Breast epithelium (tissue), 4 donors: ENCODE measurements at regions not wholly inside any gene's neighbourhood (a gene's known extent, or its start where the extent isn't known, plus 50 kb on each side); places are given as distances from the start of the nearest gene placed in this dataset.

Experiments
- DNase-seq, 2 donors: peaks; one replicate each; pipeline ENCODE4 v3.0.0-alpha.2; 2019; ENCODE audit warnings: low spot score in 2 of 2
- H3K27ac ChIP-seq, 2 donors: fragments of 200-600 bp; sonication (generic) in 1 of 2; one replicate each; pipeline ENCODE4 v1.5.1; 2016 to 2019; ENCODE audit warnings: mild to moderate bottlenecking in 1 of 2
- H3K27me3 ChIP-seq, 2 donors: fragments of 200-600 bp; sonication (generic) in 1 of 2; one replicate each; pipeline versions ENCODE4 v1.5.1 to v1.6.0; 2017 to 2019; ENCODE audit warnings: control low read depth in 1 of 2, mild to moderate bottlenecking in 1 of 2
- H3K36me3 ChIP-seq: fragments of 200-600 bp; one replicate; pipeline ENCODE4 v1.5.1; 2019
- H3K4me1 ChIP-seq, 2 donors: fragments of 200-600 bp; sonication (generic); one replicate each; pipeline ENCODE4 v1.5.1; 2016 to 2019; ENCODE audit warnings: control low read depth in 1 of 2
- H3K4me3 ChIP-seq, 3 donors: fragments of 200-600 bp; sonication (generic); 1 replicate in 2 of 3; 2 replicates in 1 of 3; pipeline ENCODE4 v1.5.1; 2016 to 2019; ENCODE audit warnings: mild to moderate bottlenecking in 3 of 3, moderate library complexity in 2 of 3
- H3K9me3 ChIP-seq, 2 donors: fragments of 200-600 bp; sonication (generic) in 1 of 2; one replicate each; pipeline ENCODE4 v1.5.1; 2016 to 2019; ENCODE audit warnings: control low read depth in 1 of 2
- CTCF ChIP-seq, 3 donors: fragments of 450-650 bp; IDR thresholded peaks; one replicate each; pipeline ENCODE4 v1.5.1; 2016 to 2017; ENCODE audit warnings: antibody characterized with exemption in 3 of 3, mild to moderate bottlenecking in 3 of 3, moderate library complexity in 3 of 3
- POLR2A ChIP-seq: fragments of 450-650 bp; IDR thresholded peaks from one replicate; pipeline ENCODE4 v1.6.1; 2016; ENCODE audit warnings: antibody characterized with exemption, mild to moderate bottlenecking, moderate library complexity
- POLR2AphosphoS5 ChIP-seq, 3 donors: sonication (generic); formaldehyde crosslinking; IDR thresholded peaks; one replicate each; pipeline ENCODE4 v1.6.1; 2017; ENCODE audit warnings: antibody characterized with exemption in 3 of 3
- intact Hi-C: fragments of 100-400 bp; cut with DNase I; formaldehyde crosslinking; loops from one replicate; pipeline ENCODE4 v1.15.1; 2023; ENCODE audit warnings: low total_unique reads

GRCh38 chr1:94708811-94709210 is 111.3 kb upstream of the SLC44A3 start:
- H3K4me3 ChIP-seq = no peak overlapping the region
- no peaks in the 10 kb centered on the region for H3K27me3 ChIP-seq
- peak overlapping the region; percentile 36 to 64 for H3K27ac ChIP-seq
- no peak for TF ChIP-seq POLR2AphosphoS5 (IDR thresholded peaks at IDR 0.05)
- TF ChIP-seq CTCF (IDR thresholded peaks at IDR 0.05) = no peak
- no peak for TF ChIP-seq POLR2A
- no peaks in the 10 kb centered on the region for H3K9me3 ChIP-seq
- intact Hi-C loops = no loop called here
- no peaks in the 10 kb centered on the region for H3K36me3 ChIP-seq
- DNase-seq = no peak
- no peaks in the 10 kb centered on the region for H3K4me1 ChIP-seq

- DNase-seq = no peak
- Histone ChIP-seq H3K27me3 (no peaks in the 10 kb centered on the region), H3K4me3 (no peak overlapping the region), H3K4me1 (no peaks in the 10 kb centered on the region), H3K36me3 (no peaks in the 10 kb centered on the region), H3K27ac (peak overlapping the region; percentile 36 to 64), H3K9me3 (no peaks in the 10 kb centered on the region)
- TF ChIP-seq POLR2A (no peak), POLR2AphosphoS5 (IDR thresholded peaks at IDR 0.05) (no peak), CTCF (IDR thresholded peaks at IDR 0.05) (no peak)
- intact Hi-C loops = no loop called here
Measured at GRCh38 chr1:94708299-94708685, 111.9 kb upstream of the SLC44A3 start.

GRCh38 chr1:94707321-94708298 is 112.5 kb upstream of the SLC44A3 start:
- H3K27me3 ChIP-seq = no peaks in the 10 kb centered on the region
- no peaks in the 10 kb centered on the region for H3K4me1 ChIP-seq
- TF ChIP-seq CTCF (IDR thresholded peaks at IDR 0.05) (no peak), POLR2AphosphoS5 (IDR thresholded peaks at IDR 0.05) (peak in 1 of 3 donors; percentile 8)
- H3K9me3 ChIP-seq = no peaks in the 10 kb centered on the region
- H3K4me3 ChIP-seq = no peak overlapping the region
- intact Hi-C loops = no loop called here
- no peaks in the 10 kb centered on the region for H3K36me3 ChIP-seq
- no peak for DNase-seq
- peak overlapping the region in 1 of 2 donors; percentile 66 for H3K27ac ChIP-seq

- peak overlapping the region; percentile 70 to 86 for H3K27ac ChIP-seq
- TF ChIP-seq CTCF (IDR thresholded peaks at IDR 0.05) (no peak), POLR2AphosphoS5 (IDR thresholded peaks at IDR 0.05) (peak; percentile 55 to 92 (median 60))
- no peak for DNase-seq
Measured at GRCh38 chr1:94702442-94702815, 117.7 kb upstream of the SLC44A3 start.

GRCh38 chr1:94701796-94702441 is 118.2 kb upstream of the SLC44A3 start:
- no peak overlapping the region for H3K4me3 ChIP-seq
- H3K4me1 ChIP-seq = no peaks in the 10 kb centered on the region
- intact Hi-C loops = no loop called here
- H3K36me3 ChIP-seq = no peaks in the 10 kb centered on the region
- TF ChIP-seq POLR2A = no peak
- DNase-seq = no peak
- no peaks in the 10 kb centered on the region for H3K9me3 ChIP-seq
- H3K27ac ChIP-seq = peak overlapping the region; percentile 70 to 86
- H3K27me3 ChIP-seq = no peaks in the 10 kb centered on the region

More at GRCh38 chr1:94702442-94702815, 117.7 kb upstream of the SLC44A3 start:
- Histone ChIP-seq H3K4me3 (no peak overlapping the region), H3K4me1 (no peaks in the 10 kb centered on the region), H3K27me3 (no peaks in the 10 kb centered on the region), H3K36me3 (no peaks in the 10 kb centered on the region), H3K9me3 (no peaks in the 10 kb centered on the region)
- intact Hi-C loops = no loop called here
